ENCODE measurements at regions not wholly inside any gene's neighbourhood (a gene's known extent, or its start where the extent isn't known, plus 50 kb on each side); places are given as distances from the start of the nearest gene placed in this dataset.

- H2AFZ ChIP-seq (ENCODE audit: low read depth, low read length), result no peak overlapping the region
- H3K27me3 ChIP-seq (ENCODE audit: insufficient read depth, low read length), result no peaks in the 10 kb centered on the region
- H3K36me3 ChIP-seq (ENCODE audit: insufficient read depth, low read length), result no peaks in the 10 kb centered on the region
- no peaks in the 10 kb centered on the region for H3K9me3 ChIP-seq (ENCODE audit: low read length)
- H3K4me3 ChIP-seq (ENCODE audit: low read length), result no peak overlapping the region
- no peaks in the 10 kb centered on the region for H3K4me1 ChIP-seq (ENCODE audit: insufficient read depth, low read length)
Observed at GRCh38 chr11:104830508-104830907, 67.8 kb downstream of the CASP12 start.

DNA sequence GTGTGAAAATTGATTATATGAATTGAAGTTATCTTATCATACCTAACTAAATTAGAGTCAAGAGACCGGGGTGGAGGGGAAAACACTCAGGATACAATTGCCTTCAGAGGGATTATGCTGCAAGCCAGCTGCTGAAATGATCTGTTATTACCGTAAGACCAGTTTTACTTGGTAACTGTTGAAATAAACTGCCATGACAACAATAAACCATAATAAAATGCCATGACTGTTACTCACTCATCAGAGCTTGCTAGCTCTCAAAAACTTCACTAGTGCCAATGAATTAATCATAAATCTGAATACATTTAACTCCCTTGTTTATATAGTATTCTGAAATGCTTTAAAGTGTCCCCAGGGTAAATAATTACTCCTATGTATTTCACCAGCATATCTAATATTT lies 68.2 kb downstream of the CASP12 start:
- Histone ChIP-seq H3K9me3 (ENCODE audit: low read length) (no peaks in the 10 kb centered on the region), H3K36me3 (ENCODE audit: insufficient read depth, low read length) (no peaks in the 10 kb centered on the region), H3K27me3 (ENCODE audit: insufficient read depth, low read length) (no peaks in the 10 kb centered on the region), H3K4me1 (ENCODE audit: insufficient read depth, low read length) (no peaks in the 10 kb centered on the region), H3K4me3 (ENCODE audit: low read length) (no peak overlapping the region), H2AFZ (ENCODE audit: low read depth, low read length) (no peak overlapping the region)

- no peak overlapping the region for H3K4me3 ChIP-seq (ENCODE audit: low read length)
- no peak overlapping the region for H2AFZ ChIP-seq (ENCODE audit: low read depth, low read length)
- H3K36me3 ChIP-seq (ENCODE audit: insufficient read depth, low read length), result no peaks in the 10 kb centered on the region
- H3K9me3 ChIP-seq (ENCODE audit: low read length), result no peaks in the 10 kb centered on the region
- no peaks in the 10 kb centered on the region for H3K4me1 ChIP-seq (ENCODE audit: insufficient read depth, low read length)
- no peaks in the 10 kb centered on the region for H3K27me3 ChIP-seq (ENCODE audit: insufficient read depth, low read length)
Observed at GRCh38 chr11:104826772-104827171, 71.5 kb downstream of the CASP12 start.

DNA sequence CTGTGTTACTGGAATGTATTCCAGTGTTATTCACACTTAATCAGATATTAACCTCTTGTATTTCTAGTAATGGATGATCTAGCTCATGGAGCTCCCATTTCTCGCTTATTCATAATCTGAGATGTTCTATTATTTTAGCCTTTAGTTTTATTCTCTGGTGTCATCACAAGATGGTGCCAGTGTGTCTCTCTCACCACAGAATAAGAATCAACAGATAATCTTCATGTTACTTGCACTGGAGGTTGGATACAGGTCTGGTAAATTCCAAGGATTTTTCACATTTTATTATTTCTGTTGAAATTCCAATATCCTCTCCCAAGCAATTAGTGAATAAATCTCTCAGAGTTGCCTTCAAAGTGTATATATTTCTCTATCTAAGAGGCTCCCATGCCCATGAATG lies 74.6 kb downstream of the CASP12 start:
- Histone ChIP-seq H3K4me3 (ENCODE audit: low read length) (no peak overlapping the region), H2AFZ (ENCODE audit: low read depth, low read length) (no peak overlapping the region), H3K4me1 (ENCODE audit: insufficient read depth, low read length) (no peaks in the 10 kb centered on the region), H3K36me3 (ENCODE audit: insufficient read depth, low read length) (no peaks in the 10 kb centered on the region), H3K9me3 (ENCODE audit: low read length) (no peaks in the 10 kb centered on the region), H3K27me3 (ENCODE audit: insufficient read depth, low read length) (no peaks in the 10 kb centered on the region)

DNA sequence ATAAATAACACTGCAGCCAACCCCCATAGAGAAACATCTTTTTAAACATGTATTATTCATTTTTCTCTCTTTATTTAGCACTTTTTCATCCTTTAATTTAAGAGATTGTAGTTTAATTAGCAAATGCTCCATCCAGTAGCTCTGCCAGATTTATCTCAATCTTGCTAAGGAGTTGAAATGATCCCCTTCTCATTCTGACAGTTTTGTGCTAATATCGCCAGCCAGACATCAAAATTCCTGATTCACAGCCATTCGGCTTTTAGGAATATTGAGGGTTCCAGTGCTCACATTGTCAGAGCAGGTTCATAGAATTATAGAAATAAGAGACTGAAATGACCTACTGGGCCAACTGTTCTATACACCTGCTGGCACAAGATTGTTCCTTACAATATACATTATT lies 77.8 kb downstream of the CASP12 start:
- Histone ChIP-seq H2AFZ (ENCODE audit: low read depth, low read length) (no peak overlapping the region), H3K4me1 (ENCODE audit: insufficient read depth, low read length) (no peaks in the 10 kb centered on the region), H3K4me3 (ENCODE audit: low read length) (no peak overlapping the region), H3K9me3 (ENCODE audit: low read length) (no peaks in the 10 kb centered on the region), H3K27me3 (ENCODE audit: insufficient read depth, low read length) (no peaks in the 10 kb centered on the region), H3K36me3 (ENCODE audit: insufficient read depth, low read length) (no peaks in the 10 kb centered on the region)

- Histone ChIP-seq H3K4me3 (ENCODE audit: low read length) (no peak overlapping the region), H3K4me1 (ENCODE audit: insufficient read depth, low read length) (no peaks in the 10 kb centered on the region), H2AFZ (ENCODE audit: low read depth, low read length) (no peak overlapping the region), H3K9me3 (ENCODE audit: low read length) (no peaks in the 10 kb centered on the region), H3K27me3 (ENCODE audit: insufficient read depth, low read length) (no peaks in the 10 kb centered on the region), H3K36me3 (ENCODE audit: insufficient read depth, low read length) (no peaks in the 10 kb centered on the region)
Observed at GRCh38 chr11:104819603-104820002, 78.7 kb downstream of the CASP12 start.

DNA sequence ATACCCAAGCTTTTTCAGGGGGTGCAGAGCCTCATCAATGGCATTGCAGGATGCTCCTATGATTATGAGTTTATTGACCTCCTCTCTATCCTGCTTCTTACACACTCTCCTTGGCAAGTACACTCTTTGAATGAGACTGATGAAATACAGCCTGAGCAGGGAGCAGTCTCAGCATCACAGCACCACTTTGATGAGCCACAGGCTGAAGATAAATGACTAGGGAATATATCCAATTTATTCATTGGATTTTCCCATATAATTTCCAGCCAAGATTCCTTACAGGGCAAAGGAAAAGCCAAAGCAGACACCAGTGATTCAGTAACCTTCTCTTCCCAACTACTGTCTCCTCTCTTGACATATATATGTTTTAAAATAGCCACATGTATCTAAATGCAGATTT lies 79.2 kb downstream of the CASP12 start:
- H3K9me3 ChIP-seq (ENCODE audit: low read length), result no peaks in the 10 kb centered on the region
- H3K4me3 ChIP-seq (ENCODE audit: low read length), result no peak overlapping the region
- no peaks in the 10 kb centered on the region for H3K27me3 ChIP-seq (ENCODE audit: insufficient read depth, low read length)
- no peaks in the 10 kb centered on the region for H3K36me3 ChIP-seq (ENCODE audit: insufficient read depth, low read length)
- H3K4me1 ChIP-seq (ENCODE audit: insufficient read depth, low read length), result no peaks in the 10 kb centered on the region
- H2AFZ ChIP-seq (ENCODE audit: low read depth, low read length), result no peak overlapping the region

- H3K36me3 ChIP-seq (ENCODE audit: insufficient read depth, low read length), result no peaks in the 10 kb centered on the region
- no peaks in the 10 kb centered on the region for H3K4me1 ChIP-seq (ENCODE audit: insufficient read depth, low read length)
- no peaks in the 10 kb centered on the region for H3K9me3 ChIP-seq (ENCODE audit: low read length)
- no peaks in the 10 kb centered on the region for H3K27me3 ChIP-seq (ENCODE audit: insufficient read depth, low read length)
- H3K4me3 ChIP-seq (ENCODE audit: low read length), result no peak overlapping the region
- no peak overlapping the region for H2AFZ ChIP-seq (ENCODE audit: low read depth, low read length)
Observed at GRCh38 chr11:104817973-104818372, 80.3 kb downstream of the CASP12 start.

DNA sequence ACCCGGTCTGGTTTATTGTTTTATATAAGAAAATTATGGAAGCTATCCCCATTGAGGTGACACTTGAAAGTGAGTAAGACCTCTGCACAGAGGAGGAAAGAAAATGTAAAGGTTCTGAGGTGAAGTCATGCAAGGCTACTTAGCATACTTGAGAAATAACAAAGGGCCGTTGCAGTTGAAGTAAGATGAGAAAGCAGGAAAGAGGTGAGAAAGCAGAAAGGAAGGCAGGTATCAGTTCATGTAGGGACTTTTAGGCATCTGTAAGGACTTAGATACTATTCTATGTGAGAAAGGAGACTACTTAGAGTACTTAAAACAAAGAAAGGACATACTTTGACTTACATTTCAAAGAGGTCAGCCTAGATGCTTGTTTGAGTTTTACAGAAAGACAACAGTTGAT lies 84.7 kb downstream of the CASP12 start:
- no peaks in the 10 kb centered on the region for H3K9me3 ChIP-seq (ENCODE audit: low read length)

DNA sequence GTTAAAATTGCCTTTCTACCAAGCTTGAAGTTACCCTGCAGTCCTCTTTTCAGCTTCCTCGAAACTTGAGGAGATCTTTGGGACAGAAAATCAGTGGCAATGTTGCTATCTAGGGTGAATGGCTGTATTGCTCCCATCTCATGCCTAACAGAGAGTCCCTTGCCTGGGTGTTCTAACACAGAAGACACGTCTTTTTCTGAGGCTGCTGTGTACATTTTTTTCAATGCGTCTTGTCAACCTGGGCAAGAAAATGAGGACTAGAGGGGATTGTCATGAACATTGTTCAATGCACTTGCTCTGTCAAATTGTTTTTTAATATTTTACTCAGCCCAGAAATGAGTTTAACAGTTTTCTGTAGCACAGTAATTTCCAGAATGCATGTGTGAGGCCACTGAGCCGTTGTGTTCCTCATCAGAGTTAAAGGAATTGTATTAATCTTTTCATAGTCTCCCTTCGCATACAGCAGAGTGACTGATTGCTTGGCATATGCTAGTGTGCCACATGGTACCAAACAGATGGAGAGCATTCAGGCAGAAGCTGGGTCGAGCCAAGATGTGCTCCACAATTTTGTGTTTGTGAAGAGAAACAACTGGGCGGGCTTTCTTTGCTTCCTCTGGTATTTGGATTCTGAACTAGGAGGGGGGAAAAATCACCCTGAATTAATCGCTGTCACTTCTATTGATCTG lies 86.0 kb downstream of the CASP12 start:
- no peaks in the 10 kb centered on the region for H3K4me1 ChIP-seq (ENCODE audit: insufficient read depth, low read length)
- H3K27me3 ChIP-seq (ENCODE audit: insufficient read depth, low read length), result no peaks in the 10 kb centered on the region
- H3K36me3 ChIP-seq (ENCODE audit: insufficient read depth, low read length), result no peaks in the 10 kb centered on the region
- no peak overlapping the region for H3K4me3 ChIP-seq (ENCODE audit: low read length)
- H2AFZ ChIP-seq (ENCODE audit: low read depth, low read length), result no peak overlapping the region
- no peaks in the 10 kb centered on the region for H3K9me3 ChIP-seq (ENCODE audit: low read length)

More for the DNA sequence above, 84.7 kb downstream of the CASP12 start:
- Histone ChIP-seq H3K27me3 (ENCODE audit: insufficient read depth, low read length) (no peaks in the 10 kb centered on the region), H2AFZ (ENCODE audit: low read depth, low read length) (no peak overlapping the region), H3K4me1 (ENCODE audit: insufficient read depth, low read length) (no peaks in the 10 kb centered on the region), H3K36me3 (ENCODE audit: insufficient read depth, low read length) (no peaks in the 10 kb centered on the region), H3K4me3 (ENCODE audit: low read length) (no peak overlapping the region)

- no peaks in the 10 kb centered on the region for H3K4me1 ChIP-seq (ENCODE audit: insufficient read depth, low read length)
- H3K9me3 ChIP-seq (ENCODE audit: low read length), result no peaks in the 10 kb centered on the region
- H3K27me3 ChIP-seq (ENCODE audit: insufficient read depth, low read length), result no peaks in the 10 kb centered on the region
- no peaks in the 10 kb centered on the region for H3K36me3 ChIP-seq (ENCODE audit: insufficient read depth, low read length)
- no peak overlapping the region for H3K4me3 ChIP-seq (ENCODE audit: low read length)
- H2AFZ ChIP-seq (ENCODE audit: low read depth, low read length), result no peak overlapping the region
Observed at GRCh38 chr11:104803776-104804175, 94.5 kb downstream of the CASP12 start.

DNA sequence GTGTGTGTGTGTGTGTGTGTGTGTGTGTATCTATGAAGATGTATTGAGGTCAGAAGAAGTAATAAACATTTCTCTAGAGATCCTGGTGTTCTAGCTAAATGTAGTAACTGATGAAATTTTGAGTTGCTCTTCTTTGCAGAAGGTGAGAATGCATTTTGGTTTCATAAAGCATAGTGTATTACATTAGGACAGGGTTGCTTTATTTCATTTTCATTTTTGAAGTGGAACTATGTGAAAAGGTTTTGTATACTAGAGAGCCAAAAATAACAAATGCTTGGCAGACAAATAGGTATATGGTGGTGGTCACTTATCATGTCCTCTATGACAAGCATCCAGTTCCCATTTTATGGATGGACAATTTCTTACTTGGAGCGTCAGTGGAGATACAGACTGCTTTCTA lies 99.0 kb downstream of the CASP12 start:
- H3K4me1 ChIP-seq (ENCODE audit: insufficient read depth, low read length), result no peaks in the 10 kb centered on the region
- H3K36me3 ChIP-seq (ENCODE audit: insufficient read depth, low read length), result no peaks in the 10 kb centered on the region
- H2AFZ ChIP-seq (ENCODE audit: low read depth, low read length), result no peak overlapping the region
- H3K4me3 ChIP-seq (ENCODE audit: low read length), result no peak overlapping the region
- H3K27me3 ChIP-seq (ENCODE audit: insufficient read depth, low read length), result no peaks in the 10 kb centered on the region
- no peaks in the 10 kb centered on the region for H3K9me3 ChIP-seq (ENCODE audit: low read length)

- H3K36me3 ChIP-seq (ENCODE audit: insufficient read depth, low read length), result no peaks in the 10 kb centered on the region
- no peak overlapping the region for H3K4me3 ChIP-seq (ENCODE audit: low read length)
- H3K27me3 ChIP-seq (ENCODE audit: insufficient read depth, low read length), result no peaks in the 10 kb centered on the region
- H3K4me1 ChIP-seq (ENCODE audit: insufficient read depth, low read length), result no peaks in the 10 kb centered on the region
- no peaks in the 10 kb centered on the region for H3K9me3 ChIP-seq (ENCODE audit: low read length)
- no peak overlapping the region for H2AFZ ChIP-seq (ENCODE audit: low read depth, low read length)
Observed at GRCh38 chr11:104798789-104799188, 99.5 kb downstream of the CASP12 start.

- H3K9me3 ChIP-seq (ENCODE audit: low read length), result no peaks in the 10 kb centered on the region
- H3K4me1 ChIP-seq (ENCODE audit: insufficient read depth, low read length), result peaks cover 4% of the 10 kb centered on the region
- H3K36me3 ChIP-seq (ENCODE audit: insufficient read depth, low read length), result no peaks in the 10 kb centered on the region
- no peaks in the 10 kb centered on the region for H3K27me3 ChIP-seq (ENCODE audit: insufficient read depth, low read length)
- H2AFZ ChIP-seq (ENCODE audit: low read depth, low read length), result no peak overlapping the region
- no peak overlapping the region for H3K4me3 ChIP-seq (ENCODE audit: low read length)
Observed at GRCh38 chr11:104796301-104796700, 102.0 kb downstream of the CASP12 start.
